Body of pancreas (tissue), 4 donors: ENCODE measurements at regions not wholly inside any gene's neighbourhood (a gene's known extent, or its start where the extent isn't known, plus 50 kb on each side); places are given as distances from the start of the nearest gene placed in this dataset.

Source experiments
- CTCF ChIP-seq, 7 experiments: fragments of 450-650 bp in 4 of 7; fragments of 200-600 bp in 3 of 7; sonication (generic) in 3 of 7; IDR thresholded peaks; one replicate each; pipeline ENCODE4 v1.5.1; 2016 to 2019; ENCODE audit warnings: antibody characterized with exemption in 7 of 7
- POLR2A ChIP-seq, 3 donors: fragments of 450-650 bp; IDR thresholded peaks; one replicate each; pipeline ENCODE4 v1.6.1; 2016; ENCODE audit warnings: antibody characterized with exemption in 3 of 3, mild to moderate bottlenecking in 2 of 3

DNA sequence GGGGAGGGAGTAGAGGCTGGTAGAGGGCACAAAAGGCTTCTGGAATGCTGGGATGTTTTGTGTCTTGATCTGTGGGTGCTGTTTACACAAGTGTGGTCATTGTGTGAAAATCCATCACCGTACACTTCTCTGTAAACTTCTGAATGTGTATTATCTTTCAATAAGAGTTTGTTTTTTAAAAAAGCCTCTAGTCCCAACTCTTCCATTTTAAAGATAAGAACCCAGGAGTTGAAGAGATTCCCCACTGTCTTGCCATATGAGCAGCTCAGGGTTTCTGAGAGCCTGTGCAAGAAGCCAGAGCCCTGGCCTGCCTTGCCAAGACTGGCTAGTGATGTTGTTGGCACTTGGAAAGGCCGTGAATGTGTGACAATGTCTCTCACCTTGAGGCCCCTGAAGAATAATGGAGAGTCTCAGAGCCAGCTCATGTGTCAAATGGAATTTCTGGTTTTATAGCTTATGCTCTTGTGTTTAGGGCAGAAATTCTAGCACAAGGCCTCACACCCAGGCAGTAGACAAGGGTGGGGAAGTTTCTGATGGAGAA is 57.5 kb upstream of the NPAS1 start:
- no peak for TF ChIP-seq CTCF (IDR thresholded peaks at IDR 0.05)
- TF ChIP-seq POLR2A (IDR thresholded peaks at IDR 0.05) = no peak
